Stimulated activated naive CD8-positive, alpha-beta T cell treated with anti-CD3 and anti-CD28 coated beads, Interleukin-15, Interleukin-2, amounts not matched to agents 100 ng/mL and 50 ng/mL, for 24 hours (primary cell): ENCODE measurements at regions not wholly inside any gene's neighbourhood (a gene's known extent, or its start where the extent isn't known, plus 50 kb on each side); places are given as distances from the start of the nearest gene placed in this dataset.
A peak's percentile ranks its signal among the peaks of the same experiment; 100 is the strongest.

Experiments
- H3K27ac Mint-ChIP-seq: one replicate; pipeline ENCODE4 v1.8.0; 2021; ENCODE audit warnings: mild to moderate bottlenecking, mixed read lengths
- H3K27me3 Mint-ChIP-seq: one replicate; pipeline ENCODE4 v1.8.0; 2021; ENCODE audit warnings: mixed read lengths
- H3K36me3 Mint-ChIP-seq: one replicate; pipeline ENCODE4 v1.8.0; 2021; ENCODE audit warnings: low read depth, mixed read lengths
- H3K4me1 Mint-ChIP-seq: one replicate; pipeline ENCODE4 v1.8.0; 2021; ENCODE audit warnings: low read depth, mixed read lengths
- H3K4me3 Mint-ChIP-seq: one replicate; pipeline ENCODE4 v1.8.0; 2021; ENCODE audit warnings: mild to moderate bottlenecking, mixed read lengths
- H3K9me3 Mint-ChIP-seq: one replicate; pipeline ENCODE4 v1.8.0; 2021; ENCODE audit warnings: mixed read lengths

- Mint-ChIP-seq H3K4me3 (no peak overlapping the region), H3K36me3 (no peaks in the 10 kb centered on the region), H3K27me3 (peaks cover 7% of the 10 kb centered on the region), H3K4me1 (peaks cover 3% of the 10 kb centered on the region), H3K9me3 (no peaks in the 10 kb centered on the region), H3K27ac (no peak overlapping the region)
These were observed 331.8 kb downstream of the HACE1 start for GRCh38 chr6:104527761-104528415.

- H3K27ac Mint-ChIP-seq = no peak overlapping the region
- no peaks in the 10 kb centered on the region for H3K36me3 Mint-ChIP-seq
- H3K27me3 Mint-ChIP-seq = peaks cover 7% of the 10 kb centered on the region
- H3K4me3 Mint-ChIP-seq = no peak overlapping the region
- no peaks in the 10 kb centered on the region for H3K9me3 Mint-ChIP-seq
- H3K4me1 Mint-ChIP-seq = peaks cover 3% of the 10 kb centered on the region
These were observed 332.4 kb downstream of the HACE1 start for GRCh38 chr6:104527311-104527710.

DNA sequence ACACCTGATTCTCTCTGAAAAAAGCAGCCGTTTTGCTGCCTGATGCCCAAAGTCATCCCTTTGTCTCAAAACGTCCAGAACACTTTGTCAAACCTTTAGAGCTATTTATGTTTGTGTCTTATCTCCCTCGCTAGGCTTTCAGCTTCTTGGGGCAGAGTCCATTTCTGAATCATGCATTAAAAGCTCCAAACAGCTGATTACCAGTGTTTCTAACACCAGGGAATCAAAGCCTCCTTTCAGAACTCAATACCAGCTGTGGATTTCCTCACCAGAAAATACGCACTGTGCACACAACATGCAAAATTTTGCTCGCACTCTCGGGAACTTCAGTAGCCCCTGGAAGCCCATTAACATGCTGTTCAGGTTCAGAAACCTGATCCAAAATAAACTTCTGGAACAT lies 333.3 kb downstream of the HACE1 start:
- H3K27me3 Mint-ChIP-seq = peaks cover 8% of the 10 kb centered on the region
- H3K4me3 Mint-ChIP-seq = no peak overlapping the region
- H3K36me3 Mint-ChIP-seq = no peaks in the 10 kb centered on the region
- no peak overlapping the region for H3K27ac Mint-ChIP-seq
- peaks cover 3% of the 10 kb centered on the region for H3K4me1 Mint-ChIP-seq
- no peaks in the 10 kb centered on the region for H3K9me3 Mint-ChIP-seq

GRCh38 chr6:104525677-104526322 lies 333.9 kb downstream of the HACE1 start:
- Mint-ChIP-seq H3K4me3 (peak overlapping the region; percentile 56), H3K27ac (no peak overlapping the region), H3K36me3 (no peaks in the 10 kb centered on the region), H3K27me3 (peaks cover 11% of the 10 kb centered on the region), H3K4me1 (peaks cover 3% of the 10 kb centered on the region), H3K9me3 (no peaks in the 10 kb centered on the region)

- Mint-ChIP-seq H3K9me3 (no peaks in the 10 kb centered on the region), H3K4me3 (no peak overlapping the region), H3K27me3 (peaks cover 10% of the 10 kb centered on the region), H3K4me1 (peaks cover 3% of the 10 kb centered on the region), H3K27ac (no peak overlapping the region), H3K36me3 (no peaks in the 10 kb centered on the region)
These were observed 337.2 kb downstream of the HACE1 start for GRCh38 chr6:104522533-104522932.

DNA sequence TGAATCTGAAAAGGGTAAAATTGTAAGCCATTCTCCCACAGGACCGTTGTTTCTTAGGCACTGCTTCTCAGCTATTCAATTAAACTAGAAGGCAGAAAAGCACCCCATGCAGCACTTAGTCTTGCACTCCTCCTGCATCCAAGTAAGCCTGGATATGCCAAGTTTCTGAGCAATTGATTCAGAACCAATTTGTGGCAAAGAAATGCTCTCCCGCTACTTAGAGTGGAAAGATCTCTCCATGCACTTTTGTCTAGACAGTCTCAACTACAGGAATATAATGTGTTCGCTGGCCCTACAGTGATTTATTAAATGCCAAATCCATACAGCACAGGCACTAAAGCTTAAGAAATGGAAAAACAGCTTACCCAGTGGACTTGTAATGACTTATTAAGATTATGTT lies 338.5 kb downstream of the HACE1 start:
- no peaks in the 10 kb centered on the region for H3K36me3 Mint-ChIP-seq
- H3K9me3 Mint-ChIP-seq = no peaks in the 10 kb centered on the region

DNA sequence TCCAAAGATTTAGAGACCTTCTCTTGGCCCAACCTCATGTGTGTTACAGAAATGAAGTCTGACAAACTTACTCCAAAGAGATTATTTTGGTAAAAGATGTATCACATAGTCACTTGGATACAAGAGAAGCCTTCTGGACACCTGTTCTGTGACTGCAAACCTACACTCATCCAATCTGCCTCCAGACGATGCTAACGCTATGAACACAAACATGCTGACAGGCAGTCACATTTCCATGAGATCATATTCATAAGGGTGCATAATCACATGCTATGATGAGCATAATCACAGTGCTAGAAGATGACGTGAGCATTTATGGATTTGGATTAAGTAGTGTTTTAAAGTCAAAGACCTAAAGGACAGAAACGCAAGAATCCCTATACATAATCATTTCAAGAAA lies 340.2 kb downstream of the HACE1 start:
- H3K4me3 Mint-ChIP-seq = no peak overlapping the region
- no peaks in the 10 kb centered on the region for H3K9me3 Mint-ChIP-seq
- H3K36me3 Mint-ChIP-seq = no peaks in the 10 kb centered on the region
- H3K27me3 Mint-ChIP-seq = peaks cover 16% of the 10 kb centered on the region
- H3K4me1 Mint-ChIP-seq = no peaks in the 10 kb centered on the region
- H3K27ac Mint-ChIP-seq = no peak overlapping the region

More for the DNA sequence above, 338.5 kb downstream of the HACE1 start:
- Mint-ChIP-seq H3K27me3 (peaks cover 16% of the 10 kb centered on the region), H3K27ac (no peak overlapping the region), H3K4me3 (no peak overlapping the region), H3K4me1 (peaks cover 3% of the 10 kb centered on the region)

DNA sequence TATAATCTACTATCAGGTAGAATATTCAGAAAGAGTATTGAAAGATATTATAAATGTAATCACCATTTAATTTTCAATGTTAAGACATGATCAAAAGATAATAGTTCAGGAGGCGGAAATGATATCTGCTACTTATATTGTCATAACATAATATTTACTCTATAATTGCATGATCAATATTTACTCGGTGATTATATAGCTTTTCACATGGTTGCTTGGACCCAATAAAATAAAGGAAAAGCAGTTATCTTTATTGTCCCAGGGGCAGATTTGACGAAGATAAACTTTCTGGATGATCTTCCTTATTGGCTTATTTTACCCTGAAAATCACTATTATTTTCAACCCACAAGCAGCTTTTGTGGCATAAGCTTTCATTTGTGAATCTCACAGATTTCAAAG lies 350.4 kb downstream of the HACE1 start:
- Mint-ChIP-seq H3K27me3 (peaks cover 4% of the 10 kb centered on the region), H3K9me3 (no peaks in the 10 kb centered on the region), H3K4me1 (no peaks in the 10 kb centered on the region), H3K36me3 (no peaks in the 10 kb centered on the region), H3K4me3 (no peak overlapping the region), H3K27ac (no peak overlapping the region)

DNA sequence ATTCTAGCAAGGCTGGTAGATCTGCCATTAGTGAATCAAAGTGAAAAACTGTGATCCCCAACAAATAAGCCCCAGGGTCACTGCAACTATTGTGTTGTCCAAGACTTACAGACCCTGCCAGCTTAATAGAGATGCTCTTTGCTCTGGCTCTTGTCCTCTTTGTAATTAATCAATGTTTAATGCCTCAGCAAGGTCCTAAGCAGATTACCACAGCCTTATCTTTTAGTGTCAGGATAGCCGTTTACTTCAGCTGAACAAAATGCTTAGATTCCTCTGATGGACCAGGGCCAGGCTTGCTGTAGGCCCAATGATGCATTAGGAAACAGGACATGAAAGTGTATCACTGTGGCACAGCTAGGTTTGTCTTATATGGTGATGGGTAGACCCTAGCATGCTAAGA lies 353.3 kb downstream of the HACE1 start:
- H3K4me1 Mint-ChIP-seq = no peaks in the 10 kb centered on the region
- H3K27me3 Mint-ChIP-seq = peaks cover 3% of the 10 kb centered on the region
- no peaks in the 10 kb centered on the region for H3K9me3 Mint-ChIP-seq
- H3K4me3 Mint-ChIP-seq = no peak overlapping the region
- H3K27ac Mint-ChIP-seq = no peak overlapping the region
- no peaks in the 10 kb centered on the region for H3K36me3 Mint-ChIP-seq

- Mint-ChIP-seq H3K4me3 (no peak overlapping the region), H3K27me3 (peaks cover 3% of the 10 kb centered on the region), H3K9me3 (no peaks in the 10 kb centered on the region), H3K4me1 (no peaks in the 10 kb centered on the region), H3K27ac (no peak overlapping the region), H3K36me3 (no peaks in the 10 kb centered on the region)
These were observed 353.9 kb downstream of the HACE1 start for GRCh38 chr6:104505838-104506237.

DNA sequence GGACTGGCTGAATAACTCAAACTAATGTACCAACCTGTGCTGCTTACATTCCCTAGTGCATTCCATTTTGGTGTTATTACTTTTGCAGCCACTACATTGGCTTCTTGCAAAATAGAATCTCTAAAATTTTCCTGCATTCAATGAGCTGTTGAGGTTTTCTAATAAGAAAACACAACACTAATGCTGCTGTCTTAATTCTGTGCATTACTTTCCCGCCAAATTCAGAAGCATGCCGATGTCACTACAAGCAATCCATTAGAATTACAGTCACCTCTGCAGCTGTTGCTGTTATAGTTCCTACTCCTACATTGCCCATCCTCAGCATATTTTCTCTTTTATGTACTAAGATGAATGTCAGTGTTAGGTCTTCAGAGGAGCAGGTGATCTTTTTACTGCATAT lies 359.5 kb downstream of the HACE1 start:
- Mint-ChIP-seq H3K27ac (no peak overlapping the region), H3K9me3 (no peaks in the 10 kb centered on the region), H3K36me3 (no peaks in the 10 kb centered on the region), H3K4me1 (no peaks in the 10 kb centered on the region), H3K27me3 (peaks cover 3% of the 10 kb centered on the region), H3K4me3 (no peak overlapping the region)

DNA sequence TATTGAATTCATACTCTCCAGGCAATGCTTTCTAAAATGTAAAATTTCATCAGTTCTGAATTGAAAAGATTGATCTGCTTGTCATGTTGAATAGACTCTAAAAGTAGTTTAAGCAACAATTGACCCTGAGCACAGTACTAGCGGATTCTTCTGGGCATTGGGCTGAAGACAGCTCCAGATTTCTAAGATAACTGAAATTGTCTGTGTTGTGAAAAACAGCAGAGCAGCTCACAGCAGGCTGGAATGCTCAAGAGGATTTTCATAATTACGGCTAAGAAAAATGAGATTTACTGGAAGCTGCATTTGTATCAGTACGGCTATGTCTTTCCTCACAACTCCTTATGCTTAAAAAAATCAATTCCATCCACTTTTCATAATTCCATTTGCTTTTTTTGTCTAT lies 373.7 kb downstream of the HACE1 start:
- no peak overlapping the region for H3K4me3 Mint-ChIP-seq
- H3K9me3 Mint-ChIP-seq = no peaks in the 10 kb centered on the region
- peaks cover 3% of the 10 kb centered on the region for H3K27me3 Mint-ChIP-seq
- no peak overlapping the region for H3K27ac Mint-ChIP-seq
- H3K4me1 Mint-ChIP-seq = no peaks in the 10 kb centered on the region
- H3K36me3 Mint-ChIP-seq = no peaks in the 10 kb centered on the region

- Mint-ChIP-seq H3K36me3 (no peaks in the 10 kb centered on the region), H3K27me3 (peaks cover 3% of the 10 kb centered on the region), H3K9me3 (no peaks in the 10 kb centered on the region), H3K4me1 (no peaks in the 10 kb centered on the region), H3K27ac (no peak overlapping the region), H3K4me3 (no peak overlapping the region)
These were observed 375.1 kb downstream of the HACE1 start for GRCh38 chr6:104484626-104485025.

DNA sequence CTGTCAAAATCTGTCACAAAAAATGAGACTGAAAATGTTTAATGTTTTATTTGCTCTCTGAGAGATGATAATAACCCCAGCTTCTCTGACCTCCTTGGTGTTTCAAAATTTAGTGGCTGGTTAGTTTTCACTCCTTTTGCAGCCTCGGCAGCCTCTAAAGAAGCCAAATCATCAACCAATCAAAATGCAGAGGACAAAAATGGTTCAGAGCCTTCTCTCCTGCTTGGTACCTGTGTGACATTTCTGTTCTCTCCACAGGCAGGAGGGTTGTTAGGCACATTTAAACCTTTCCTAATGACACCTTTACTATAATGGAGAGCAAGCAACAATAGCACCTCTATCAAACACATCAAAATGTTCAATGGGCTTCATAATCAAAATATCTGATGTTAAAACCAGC lies 375.5 kb downstream of the HACE1 start:
- Mint-ChIP-seq H3K36me3 (no peaks in the 10 kb centered on the region), H3K4me1 (no peaks in the 10 kb centered on the region), H3K27me3 (peaks cover 3% of the 10 kb centered on the region)

GRCh38 chr6:104483225-104483834 lies 376.4 kb downstream of the HACE1 start:
- Mint-ChIP-seq H3K27me3 (peaks cover 3% of the 10 kb centered on the region), H3K4me1 (no peaks in the 10 kb centered on the region), H3K4me3 (no peak overlapping the region), H3K27ac (no peak overlapping the region), H3K36me3 (no peaks in the 10 kb centered on the region), H3K9me3 (no peaks in the 10 kb centered on the region)

More for the DNA sequence above, 375.5 kb downstream of the HACE1 start:
- Mint-ChIP-seq H3K9me3 (no peaks in the 10 kb centered on the region), H3K4me3 (no peak overlapping the region), H3K27ac (no peak overlapping the region)
